ENCODE measurements at regions not wholly inside any gene's neighbourhood (a gene's known extent, or its start where the extent isn't known, plus 50 kb on each side); places are given as distances from the start of the nearest gene placed in this dataset.
"Not testable (repeated sequence)": the region's sequence is repeated elsewhere in the genome, so short reads cannot be mapped to it uniquely, and the experiment has no call there.

GRCh38 chr9:78713614-78714405, 416.9 kb downstream of the PSAT1 start:
- Mint-ChIP-seq H3K36me3 (no peaks in the 10 kb centered on the region), H3K4me3 (no peak overlapping the region), H3K9me3 (no peaks in the 10 kb centered on the region), H3K27ac (no peak overlapping the region), H3K27me3 (ENCODE audit: low read depth in 3 of 3) (no peaks in the 10 kb centered on the region), H3K4me1 (peaks cover 4% of the 10 kb centered on the region)
- Histone ChIP-seq H3K9me3 (replicated peaks in 1 of 2; ENCODE audit: control insufficient read depth in 1 of 2, insufficient read depth in 1 of 2, low read length in 2 of 2) (no peaks in the 10 kb centered on the region), H3K4me1 (ENCODE audit: control insufficient read depth in 1 of 2, insufficient read depth in 2 of 2, low read length in 2 of 2) (peaks cover 0 to 3% of the 10 kb centered on the region in 2 donors), H3K4me3 (replicated peaks in 1 of 3; ENCODE audit: low read depth in 2 of 3, low read length in 3 of 3) (no peak overlapping the region), H3K27ac (ENCODE audit: low read depth in 1 of 2, low read length in 2 of 2) (no peak overlapping the region), H3K4me2 (replicated peaks; ENCODE audit: extremely low read depth, low read length, poor library complexity, severe bottlenecking) (no peak overlapping the region), H2AFZ (ENCODE audit: insufficient read depth, low read depth, low read length, poor library complexity, severe bottlenecking) (no peak overlapping the region), H3K27me3 (ENCODE audit: control insufficient read depth in 2 of 2, insufficient read depth in 2 of 2, low read length in 2 of 2) (no peaks in the 10 kb centered on the region), H3K9ac (ENCODE audit: insufficient read depth, low read length, poor library complexity, severe bottlenecking) (no peak overlapping the region), H4K20me1 (ENCODE audit: insufficient read depth, low read length) (no peaks in the 10 kb centered on the region), H3K79me2 (ENCODE audit: insufficient read depth, low read length) (no peaks in the 10 kb centered on the region), H3K36me3 (replicated peaks in 1 of 2; ENCODE audit: control insufficient read depth in 1 of 2, insufficient read depth in 2 of 2, low read length in 2 of 2) (no peaks in the 10 kb centered on the region)
- TF ChIP-seq, protein P1, sequence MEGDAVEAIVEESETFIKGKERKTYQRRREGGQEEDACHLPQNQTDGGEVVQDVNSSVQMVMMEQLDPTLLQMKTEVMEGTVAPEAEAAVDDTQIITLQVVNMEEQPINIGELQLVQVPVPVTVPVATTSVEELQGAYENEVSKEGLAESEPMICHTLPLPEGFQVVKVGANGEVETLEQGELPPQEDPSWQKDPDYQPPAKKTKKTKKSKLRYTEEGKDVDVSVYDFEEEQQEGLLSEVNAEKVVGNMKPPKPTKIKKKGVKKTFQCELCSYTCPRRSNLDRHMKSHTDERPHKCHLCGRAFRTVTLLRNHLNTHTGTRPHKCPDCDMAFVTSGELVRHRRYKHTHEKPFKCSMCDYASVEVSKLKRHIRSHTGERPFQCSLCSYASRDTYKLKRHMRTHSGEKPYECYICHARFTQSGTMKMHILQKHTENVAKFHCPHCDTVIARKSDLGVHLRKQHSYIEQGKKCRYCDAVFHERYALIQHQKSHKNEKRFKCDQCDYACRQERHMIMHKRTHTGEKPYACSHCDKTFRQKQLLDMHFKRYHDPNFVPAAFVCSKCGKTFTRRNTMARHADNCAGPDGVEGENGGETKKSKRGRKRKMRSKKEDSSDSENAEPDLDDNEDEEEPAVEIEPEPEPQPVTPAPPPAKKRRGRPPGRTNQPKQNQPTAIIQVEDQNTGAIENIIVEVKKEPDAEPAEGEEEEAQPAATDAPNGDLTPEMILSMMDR (IDR thresholded peaks at IDR 0.05), result no peak
- no peak for DNase-seq
- WGBS (ENCODE audit: insufficient coverage), result no CpG with 5 or more reads among the region's 5 CpGs
- intact Hi-C loops (cut with micrococcal nuclease), result no loop called here

GRCh38 chr9:78714576-78714975, 417.7 kb downstream of the PSAT1 start:
- no peaks in the 10 kb centered on the region for H3K79me2 ChIP-seq (ENCODE audit: insufficient read depth, low read length)
- Mint-ChIP-seq H3K9me3 (no peaks in the 10 kb centered on the region), H3K4me1 (peaks cover 4% of the 10 kb centered on the region), H3K27ac (no peak overlapping the region), H3K36me3 (no peaks in the 10 kb centered on the region), H3K4me3 (no peak overlapping the region), H3K27me3 (ENCODE audit: low read depth in 3 of 3) (no peaks in the 10 kb centered on the region)
- H3K4me1 ChIP-seq (ENCODE audit: control insufficient read depth in 1 of 2, insufficient read depth in 2 of 2, low read length in 2 of 2), result peaks cover 0 to 3% of the 10 kb centered on the region in 2 donors
- DNase-seq, result no peak
- H3K4me3 ChIP-seq (replicated peaks in 1 of 3; ENCODE audit: low read depth in 2 of 3, low read length in 3 of 3), result no peak overlapping the region
- no peaks in the 10 kb centered on the region for H4K20me1 ChIP-seq (ENCODE audit: insufficient read depth, low read length)
- H3K27ac ChIP-seq (ENCODE audit: low read depth in 1 of 2, low read length in 2 of 2), result no peak overlapping the region
- H3K4me2 ChIP-seq (replicated peaks; ENCODE audit: extremely low read depth, low read length, poor library complexity, severe bottlenecking), result no peak overlapping the region
- H3K27me3 ChIP-seq (ENCODE audit: control insufficient read depth in 2 of 2, insufficient read depth in 2 of 2, low read length in 2 of 2), result no peaks in the 10 kb centered on the region
- no peak overlapping the region for H3K9ac ChIP-seq (ENCODE audit: insufficient read depth, low read length, poor library complexity, severe bottlenecking)
- intact Hi-C loops (cut with micrococcal nuclease), result no loop called here
- no peaks in the 10 kb centered on the region for H3K9me3 ChIP-seq (replicated peaks in 1 of 2; ENCODE audit: control insufficient read depth in 1 of 2, insufficient read depth in 1 of 2, low read length in 2 of 2)
- TF ChIP-seq, protein P1 (IDR thresholded peaks at IDR 0.05), result no peak
- WGBS (ENCODE audit: insufficient coverage), result no CpG with 5 or more reads among the region's 2 CpGs
- no peak overlapping the region for H2AFZ ChIP-seq (ENCODE audit: insufficient read depth, low read depth, low read length, poor library complexity, severe bottlenecking)
- no peaks in the 10 kb centered on the region for H3K36me3 ChIP-seq (replicated peaks in 1 of 2; ENCODE audit: control insufficient read depth in 1 of 2, insufficient read depth in 2 of 2, low read length in 2 of 2)

GRCh38 chr9:78719029-78719428, 422.1 kb downstream of the PSAT1 start:
- H3K4me3 Mint-ChIP-seq; H4K20me1 ChIP-seq (ENCODE audit: insufficient read depth, low read length); H2AFZ ChIP-seq (ENCODE audit: insufficient read depth, low read depth, low read length, poor library complexity, severe bottlenecking); H3K36me3 Mint-ChIP-seq; H3K27me3 ChIP-seq (ENCODE audit: control insufficient read depth in 2 of 2, insufficient read depth in 2 of 2, low read length in 2 of 2); H3K27ac ChIP-seq (ENCODE audit: low read depth in 1 of 2, low read length in 2 of 2); H3K9me3 Mint-ChIP-seq; H3K9ac ChIP-seq (ENCODE audit: insufficient read depth, low read length, poor library complexity, severe bottlenecking); H3K4me1 ChIP-seq (ENCODE audit: control insufficient read depth in 1 of 2, insufficient read depth in 2 of 2, low read length in 2 of 2); H3K4me3 ChIP-seq (replicated peaks in 1 of 3; ENCODE audit: low read depth in 2 of 3, low read length in 3 of 3); DNase-seq; H3K36me3 ChIP-seq (replicated peaks in 1 of 2; ENCODE audit: control insufficient read depth in 1 of 2, insufficient read depth in 2 of 2, low read length in 2 of 2); intact Hi-C loops (cut with micrococcal nuclease); H3K27ac Mint-ChIP-seq; H3K4me1 Mint-ChIP-seq; H3K4me2 ChIP-seq (replicated peaks; ENCODE audit: extremely low read depth, low read length, poor library complexity, severe bottlenecking); H3K9me3 ChIP-seq (replicated peaks in 1 of 2; ENCODE audit: control insufficient read depth in 1 of 2, insufficient read depth in 1 of 2, low read length in 2 of 2); H3K79me2 ChIP-seq (ENCODE audit: insufficient read depth, low read length); H3K27me3 Mint-ChIP-seq (ENCODE audit: low read depth in 3 of 3): not testable (repeated sequence)
- no CpG with 5 or more reads among the region's 4 CpGs for WGBS (ENCODE audit: insufficient coverage)

Data from CD14-positive monocyte (primary cell).